Cardiac fibroblast (primary cell): ENCODE measurements at regions not wholly inside any gene's neighbourhood (a gene's known extent, or its start where the extent isn't known, plus 50 kb on each side); places are given as distances from the start of the nearest gene placed in this dataset.
A peak's percentile ranks its signal among the peaks of the same experiment; 100 is the strongest.

Source experiments
- DNase-seq, 2 donors: peaks; one replicate each; pipeline versions ENCODE4 v3.0.0 to v3.0.0-alpha.2; 2010; ENCODE audit warnings: low read depth in 2 of 2
- H3K4me3 ChIP-seq, 2 donors: replicated peaks in 1 of 2; 1 replicate in 1 of 2; 2 replicates in 1 of 2; pipeline ENCODE4 v1.5.1; 2011; ENCODE audit warnings: low read depth in 2 of 2, low read length in 2 of 2, mild to moderate bottlenecking in 2 of 2, moderate library complexity in 1 of 2
- TF ChIP-seq, protein P1 (sequence below): IDR thresholded peaks from one replicate; pipeline ENCODE4 v1.5.1; 2011; ENCODE audit warnings: low read depth, mild to moderate bottlenecking, low read length, inconsistent platforms

DNA sequence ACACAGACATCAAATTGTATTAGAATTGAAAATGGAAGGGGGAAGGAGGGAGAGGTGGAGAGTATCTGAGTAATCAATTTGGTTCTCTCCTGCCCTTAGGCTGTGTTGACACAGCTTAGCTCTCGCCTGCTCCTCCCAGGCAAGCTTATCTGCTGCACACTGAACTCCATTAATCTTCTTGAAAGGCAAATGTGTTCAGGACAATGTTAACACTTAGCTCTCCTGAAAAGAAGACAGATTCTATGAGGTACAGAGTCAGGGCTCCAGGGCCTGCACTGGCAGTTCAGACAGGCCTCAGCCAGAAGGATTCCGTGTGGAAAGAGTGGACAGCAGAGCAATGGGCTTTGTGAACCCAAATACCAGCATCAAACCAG, 430.0 kb upstream of the TNP1 start:
- TF ChIP-seq, protein P1, sequence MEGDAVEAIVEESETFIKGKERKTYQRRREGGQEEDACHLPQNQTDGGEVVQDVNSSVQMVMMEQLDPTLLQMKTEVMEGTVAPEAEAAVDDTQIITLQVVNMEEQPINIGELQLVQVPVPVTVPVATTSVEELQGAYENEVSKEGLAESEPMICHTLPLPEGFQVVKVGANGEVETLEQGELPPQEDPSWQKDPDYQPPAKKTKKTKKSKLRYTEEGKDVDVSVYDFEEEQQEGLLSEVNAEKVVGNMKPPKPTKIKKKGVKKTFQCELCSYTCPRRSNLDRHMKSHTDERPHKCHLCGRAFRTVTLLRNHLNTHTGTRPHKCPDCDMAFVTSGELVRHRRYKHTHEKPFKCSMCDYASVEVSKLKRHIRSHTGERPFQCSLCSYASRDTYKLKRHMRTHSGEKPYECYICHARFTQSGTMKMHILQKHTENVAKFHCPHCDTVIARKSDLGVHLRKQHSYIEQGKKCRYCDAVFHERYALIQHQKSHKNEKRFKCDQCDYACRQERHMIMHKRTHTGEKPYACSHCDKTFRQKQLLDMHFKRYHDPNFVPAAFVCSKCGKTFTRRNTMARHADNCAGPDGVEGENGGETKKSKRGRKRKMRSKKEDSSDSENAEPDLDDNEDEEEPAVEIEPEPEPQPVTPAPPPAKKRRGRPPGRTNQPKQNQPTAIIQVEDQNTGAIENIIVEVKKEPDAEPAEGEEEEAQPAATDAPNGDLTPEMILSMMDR, result no peak
- DNase-seq, result peak in 1 of 2 donors; percentile 39

DNA sequence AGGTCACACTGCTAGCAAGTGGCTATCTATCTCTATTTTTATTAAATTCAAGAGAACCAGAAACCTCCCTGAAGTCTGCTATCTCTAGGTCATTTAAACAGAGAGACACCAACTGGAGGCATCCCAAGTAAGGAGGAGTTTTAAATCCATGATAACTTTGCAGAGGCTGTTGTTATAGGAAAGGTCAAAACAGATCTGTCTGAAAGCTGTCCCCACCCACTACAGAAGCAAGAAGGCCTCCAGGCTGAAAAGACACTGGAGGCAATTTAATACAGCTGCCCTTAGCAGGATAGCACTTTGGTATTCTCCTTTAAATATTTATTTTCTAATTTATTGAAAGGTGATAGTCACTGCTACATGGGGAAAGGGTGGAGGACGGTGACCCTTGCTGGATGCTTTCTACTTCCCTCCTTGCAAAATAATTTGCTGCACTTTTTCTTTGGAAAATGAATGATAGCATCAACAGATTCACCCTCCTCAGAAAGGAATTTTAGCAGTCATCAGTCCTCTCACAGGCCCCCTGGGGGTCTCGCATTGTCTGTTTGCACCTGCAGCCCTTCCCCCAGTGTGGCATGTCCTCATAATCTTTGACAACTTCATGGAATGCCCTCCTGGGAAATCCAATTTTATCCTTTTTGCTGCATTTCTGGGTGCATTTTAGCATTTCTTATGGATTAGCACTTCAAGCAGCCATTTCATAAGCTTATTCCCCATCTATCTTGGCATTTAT, 429.5 kb upstream of the TNP1 start:
- TF ChIP-seq, protein P1, result no peak
- DNase-seq, result peak in 1 of 2 donors; percentile 22
- H3K4me3 ChIP-seq, result no peak overlapping the region

More for the DNA sequence above, 430.0 kb upstream of the TNP1 start:
- H3K4me3 ChIP-seq, result no peak overlapping the region

DNA sequence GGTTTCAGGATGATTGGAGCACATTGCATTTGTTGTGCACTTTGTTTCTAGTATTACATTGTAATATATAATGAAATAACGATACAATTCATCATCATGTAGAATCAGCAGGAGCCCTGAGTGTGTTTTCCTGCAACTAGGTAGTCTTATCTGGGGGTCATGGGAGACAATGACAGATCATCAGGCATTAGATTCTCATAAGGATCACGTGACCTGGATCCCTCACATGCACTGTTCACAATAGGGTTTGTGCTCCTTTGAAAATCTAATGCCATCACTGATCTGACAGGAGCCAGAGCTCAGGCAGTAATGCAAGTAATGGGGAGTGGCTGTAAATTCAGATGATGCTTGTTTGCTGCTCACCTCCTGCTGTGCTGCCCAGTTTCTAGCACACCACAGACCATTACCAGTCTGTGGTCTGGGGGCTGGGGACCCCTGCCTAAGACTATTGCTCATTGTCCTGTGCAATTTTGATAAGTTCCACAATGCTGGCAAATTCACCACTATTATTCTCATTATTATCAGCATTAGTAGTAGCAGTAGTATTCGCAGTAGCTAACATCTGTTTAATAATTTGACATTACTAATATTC, 428.7 kb upstream of the TNP1 start:
- TF ChIP-seq, protein P1, result no peak
- H3K4me3 ChIP-seq, result no peak overlapping the region
- DNase-seq, result no peak

DNA sequence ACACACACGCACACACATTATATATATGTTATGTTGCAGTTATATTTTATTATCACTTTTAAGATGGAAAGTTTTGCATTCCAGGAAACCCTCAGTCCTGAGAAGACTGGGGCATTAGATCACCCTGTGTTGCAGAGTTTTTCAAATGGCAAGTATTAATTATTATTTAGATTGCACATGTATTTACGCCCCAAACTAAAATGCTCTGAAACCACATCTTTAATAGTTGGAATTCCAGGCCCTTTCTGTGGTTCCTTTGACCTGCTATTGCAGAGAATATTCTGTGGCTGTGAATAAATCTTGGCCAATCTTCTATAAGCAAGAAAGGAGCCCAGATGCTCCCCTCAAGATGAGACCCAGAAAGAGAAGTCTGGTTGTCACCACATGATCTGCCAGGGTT, 427.0 kb upstream of the TNP1 start:
- H3K4me3 ChIP-seq, result no peak overlapping the region
- TF ChIP-seq, protein P1, result no peak
- peak; percentile 12 to 57 for DNase-seq

DNA sequence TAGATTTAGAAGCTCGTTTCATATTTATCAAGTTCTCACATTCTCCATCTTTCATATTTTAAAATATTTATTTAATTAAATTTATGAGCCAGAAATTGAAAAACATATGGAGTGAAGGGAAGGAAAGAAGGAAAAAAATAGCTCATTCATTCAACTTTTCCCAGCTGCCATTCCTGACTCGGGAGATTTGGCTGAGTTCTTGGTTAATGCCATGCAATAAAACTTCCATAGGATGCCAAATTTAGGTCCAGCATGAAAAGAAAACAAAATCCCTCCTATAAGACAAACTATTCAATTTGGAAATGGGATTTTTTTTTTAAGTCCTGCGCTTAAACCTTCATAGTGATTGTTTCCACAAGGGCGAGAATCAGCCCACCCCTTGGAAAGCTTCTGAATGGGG, 426.1 kb upstream of the TNP1 start:
- DNase-seq, result no peak
- TF ChIP-seq, protein P1, result no peak

DNA sequence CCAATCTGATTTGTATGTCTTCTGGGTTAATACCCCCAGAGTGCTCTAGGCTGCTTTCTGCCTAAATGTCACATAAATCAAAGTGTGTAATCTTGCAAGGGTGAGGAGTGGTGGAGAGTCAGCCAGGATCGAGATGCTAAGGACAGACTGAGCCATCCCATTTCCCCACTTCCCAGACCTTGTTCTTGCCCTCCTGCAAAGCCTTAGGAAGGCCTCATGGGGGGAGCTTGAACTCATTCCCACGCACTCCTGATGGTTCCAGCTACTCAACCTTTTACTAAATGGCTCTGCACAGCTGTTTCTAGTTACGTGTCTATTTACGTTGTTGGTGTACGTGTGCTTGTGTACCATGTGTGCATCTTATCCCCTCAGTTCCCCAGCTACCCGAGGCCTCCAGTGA, 423.6 kb upstream of the TNP1 start:
- no peak overlapping the region for H3K4me3 ChIP-seq
- TF ChIP-seq, protein P1, result no peak
- no peak for DNase-seq

More for the DNA sequence above, 426.1 kb upstream of the TNP1 start:
- no peak overlapping the region for H3K4me3 ChIP-seq
